OCI-LY3 (cell line): ENCODE measurements at regions not wholly inside any gene's neighbourhood (a gene's known extent, or its start where the extent isn't known, plus 50 kb on each side); places are given as distances from the start of the nearest gene placed in this dataset.

Experiments
- H2AFZ ChIP-seq: fragments of 200-600, 300-600 bp; shearing (Covaris generic); 2 replicates; pipeline ENCODE4 v1.6.0; 2014; ENCODE audit warnings: antibody characterized with exemption, low read depth, low read length
- H3K27ac ChIP-seq: fragments of 200-600, 300-600 bp; sonication (generic); 2 replicates; pipeline ENCODE4 v1.5.1; 2014; ENCODE audit warnings: mild to moderate bottlenecking, low read length, moderate library complexity, mixed read lengths
- H3K27me3 ChIP-seq: fragments of 200-600, 300-600 bp; sonication (generic); 2 replicates; pipeline ENCODE4 v1.6.1; 2014; ENCODE audit warnings: low read depth, low read length, mixed read lengths
- H3K36me3 ChIP-seq: fragments of 200-600, 300-600 bp; sonication (generic); replicated peaks from 2 replicates; pipeline ENCODE3; 2014; ENCODE audit warnings: low read depth, low read length, mixed read lengths
- H3K4me1 ChIP-seq: fragments of 300-600, 200-600 bp; sonication (generic); 2 replicates; pipeline ENCODE4 v1.6.1; 2014; ENCODE audit warnings: low read length, mixed read lengths
- H3K4me2 ChIP-seq: fragments of 200-600, 300-600 bp; sonication (generic); 2 replicates; pipeline ENCODE4 v1.6.1; 2014; ENCODE audit warnings: low read length, mixed read lengths
- H3K4me3 ChIP-seq: fragments of 300-600, 200-600 bp; sonication (generic); 2 replicates; pipeline ENCODE4 v1.5.1; 2014; ENCODE audit warnings: antibody characterized with exemption, mild to moderate bottlenecking, low read length, moderate library complexity
- H3K79me2 ChIP-seq: fragments of 300-600, 200-600 bp; shearing (Covaris generic); 2 replicates; pipeline ENCODE4 v1.6.1; 2014; ENCODE audit warnings: mild to moderate bottlenecking, low read length, mixed read lengths
- H3K9ac ChIP-seq: fragments of 300-600, 200-600 bp; shearing (Covaris generic); 2 replicates; pipeline ENCODE4 v1.6.0; 2014; ENCODE audit warnings: mild to moderate bottlenecking, low read length, moderate library complexity
- H3K9me3 ChIP-seq: fragments of 200-600, 300-600 bp; shearing (Covaris generic); 2 replicates; pipeline ENCODE4 v1.6.1; 2014; ENCODE audit warnings: low read length, mixed read lengths; ENCODE audit not compliant: insufficient read depth
- H4K20me1 ChIP-seq: fragments of 200-600, 300-600 bp; sonication (generic); 2 replicates; pipeline ENCODE4 v1.6.1; 2016; ENCODE audit warnings: low read length, mixed read lengths; ENCODE audit not compliant: insufficient read depth
- CTCF ChIP-seq: fragments of 200-600, 300-600 bp; sonication (generic); IDR thresholded peaks from 2 replicates; pipeline ENCODE4 v1.5.1; 2014; ENCODE audit warnings: antibody characterized with exemption, low read length, low read depth
- EZH2phosphoT487 ChIP-seq: fragments of 200-600 bp; shearing (Covaris generic); IDR thresholded peaks from 2 replicates; pipeline ENCODE4 v1.6.1; 2018; ENCODE audit warnings: antibody characterized with exemption, mixed run types, low read depth

- no peaks in the 10 kb centered on the region for H3K9me3 ChIP-seq
Observed at GRCh38 chr15:47400603-47401002, 316.7 kb upstream of the SEMA6D start.

GRCh38 chr15:47401427-47401826 lies 315.9 kb upstream of the SEMA6D start:
- no peaks in the 10 kb centered on the region for H3K27me3 ChIP-seq
- no peak overlapping the region for H3K9ac ChIP-seq
- H3K4me3 ChIP-seq = no peak overlapping the region
- no peaks in the 10 kb centered on the region for H3K4me1 ChIP-seq
- no peaks in the 10 kb centered on the region for H4K20me1 ChIP-seq
- H3K36me3 ChIP-seq = no peaks in the 10 kb centered on the region
- no peak for TF ChIP-seq EZH2phosphoT487
- TF ChIP-seq CTCF = no peak
- no peak overlapping the region for H3K27ac ChIP-seq
- no peaks in the 10 kb centered on the region for H3K9me3 ChIP-seq
- H3K4me2 ChIP-seq = no peak overlapping the region
- no peak overlapping the region for H2AFZ ChIP-seq
- no peaks in the 10 kb centered on the region for H3K79me2 ChIP-seq

More at GRCh38 chr15:47400603-47401002, 316.7 kb upstream of the SEMA6D start:
- no peak overlapping the region for H3K4me3 ChIP-seq
- H3K27me3 ChIP-seq = no peaks in the 10 kb centered on the region
- H3K4me2 ChIP-seq = no peak overlapping the region
- no peaks in the 10 kb centered on the region for H3K36me3 ChIP-seq
- no peaks in the 10 kb centered on the region for H3K4me1 ChIP-seq
- no peaks in the 10 kb centered on the region for H3K79me2 ChIP-seq
- TF ChIP-seq CTCF = no peak
- H3K9ac ChIP-seq = no peak overlapping the region
- H3K27ac ChIP-seq = no peak overlapping the region
- no peaks in the 10 kb centered on the region for H4K20me1 ChIP-seq
- H2AFZ ChIP-seq = no peak overlapping the region

GRCh38 chr15:47402829-47403228 lies 314.5 kb upstream of the SEMA6D start:
- TF ChIP-seq CTCF (no peak), EZH2phosphoT487 (no peak)
- no peak overlapping the region for H3K4me3 ChIP-seq
- H3K79me2 ChIP-seq = no peaks in the 10 kb centered on the region
- H3K36me3 ChIP-seq = no peaks in the 10 kb centered on the region
- no peaks in the 10 kb centered on the region for H3K9me3 ChIP-seq
- H3K4me1 ChIP-seq = no peaks in the 10 kb centered on the region
- no peak overlapping the region for H2AFZ ChIP-seq
- H4K20me1 ChIP-seq = no peaks in the 10 kb centered on the region
- H3K4me2 ChIP-seq = no peak overlapping the region
- H3K9ac ChIP-seq = no peak overlapping the region
- H3K27ac ChIP-seq = no peak overlapping the region
- H3K27me3 ChIP-seq = no peaks in the 10 kb centered on the region

GRCh38 chr15:47404877-47405276 lies 312.4 kb upstream of the SEMA6D start:
- no peak overlapping the region for H2AFZ ChIP-seq
- H3K9ac ChIP-seq = no peak overlapping the region
- H4K20me1 ChIP-seq = no peaks in the 10 kb centered on the region
- no peaks in the 10 kb centered on the region for H3K4me1 ChIP-seq
- no peak overlapping the region for H3K4me2 ChIP-seq
- no peaks in the 10 kb centered on the region for H3K36me3 ChIP-seq
- H3K27ac ChIP-seq = no peak overlapping the region
- H3K4me3 ChIP-seq = no peak overlapping the region
- no peaks in the 10 kb centered on the region for H3K9me3 ChIP-seq
- TF ChIP-seq EZH2phosphoT487 (no peak), CTCF (no peak)
- no peaks in the 10 kb centered on the region for H3K27me3 ChIP-seq
- H3K79me2 ChIP-seq = no peaks in the 10 kb centered on the region
